ENCODE measurements at regions not wholly inside any gene's neighbourhood (a gene's known extent, or its start where the extent isn't known, plus 50 kb on each side); places are given as distances from the start of the nearest gene placed in this dataset.

GRCh38 chr4:128349921-128350320 lies 62.3 kb upstream of the PGRMC2 start:
- TF ChIP-seq POLR2A (IDR thresholded peaks at IDR 0.05) (no peak), CTCF (IDR thresholded peaks at IDR 0.05) (no peak), EP300 (IDR thresholded peaks at IDR 0.05) (no peak)

Measured in upper lobe of left lung (tissue), 4 donors.